H1 (cell line): ENCODE measurements at regions not wholly inside any gene's neighbourhood (a gene's known extent, or its start where the extent isn't known, plus 50 kb on each side); places are given as distances from the start of the nearest gene placed in this dataset.

ENCODE experiments used
- CTCF ChIA-PET: fragments of 300-600 bp; sonication (Branson Sonifier 250); formaldehyde crosslinking; loops from one replicate; lab custom pipeline; 2021; ENCODE audit not compliant: partially characterized antibody; lab: Charles Lee
- POLR2A ChIA-PET: fragments of 300-600 bp; sonication (Branson Sonifier 250); formaldehyde crosslinking; loops from one replicate; lab custom pipeline; 2021; ENCODE audit warnings: inconsistent platforms; ENCODE audit not compliant: partially characterized antibody; lab: Charles Lee
- DNase-seq, 2 experiments: peaks; one replicate each; pipeline versions ENCODE4 v3.0.0 to v3.0.0-alpha.2; 2010 to 2022; ENCODE audit warnings: low spot score in 2 of 2, low read depth in 1 of 2, mixed read lengths in 1 of 2
- FAIRE-seq: peaks from 2 replicates; lab custom pipeline; 2011; peaks lifted over from hg19 to GRCh38; lab: Jason Lieb, UNC
- H2AFZ ChIP-seq: 2 replicates; pipeline ENCODE4 v1.8.1; 2012; ENCODE audit warnings: low read length, inconsistent platforms
- H2AK5ac ChIP-seq: 2 replicates; pipeline ENCODE4 v1.6.1; 2013; ENCODE audit warnings: low read depth, low read length
- H2BK120ac ChIP-seq: replicated peaks from 2 replicates; pipeline ENCODE3; 2013; ENCODE audit warnings: low read depth, low read length, inconsistent platforms
- H2BK12ac ChIP-seq: 2 replicates; pipeline ENCODE4 v1.6.1; 2013; ENCODE audit warnings: low read depth, low read length
- H2BK15ac ChIP-seq: 2 replicates; pipeline ENCODE4 v1.6.1; 2013; ENCODE audit warnings: low read length
- H2BK20ac ChIP-seq: 2 replicates; pipeline ENCODE4 v1.6.1; 2013; ENCODE audit warnings: low read length
- H2BK5ac ChIP-seq: 2 replicates; pipeline ENCODE4 v1.6.1; 2013; ENCODE audit warnings: low read depth, low read length
- H3K14ac ChIP-seq: 2 replicates; pipeline ENCODE4 v1.6.1; 2013; ENCODE audit warnings: inconsistent platforms; ENCODE audit not compliant: insufficient read length
- H3K18ac ChIP-seq: 2 replicates; pipeline ENCODE4 v1.6.1; 2013; ENCODE audit warnings: low read length; ENCODE audit errors: extremely low read depth
- H3K23ac ChIP-seq: 2 replicates; pipeline ENCODE4 v1.6.1; 2013; ENCODE audit warnings: inconsistent platforms; ENCODE audit not compliant: insufficient read length
- H3K23me2 ChIP-seq: 2 replicates; pipeline ENCODE4 v1.6.1; 2013; ENCODE audit warnings: low read depth, low read length
- H3K27ac ChIP-seq: 2 replicates; pipeline ENCODE4 v1.6.1; 2011; ENCODE audit warnings: low read depth, low read length, inconsistent platforms
- H3K27me3 ChIP-seq, 4 experiments: replicated peaks in 1 of 4; 1 replicate in 1 of 4; 2 replicates in 3 of 4; pipeline versions ENCODE4 v1.6.1 to v1.8.1; 2011 to 2013; ENCODE audit warnings: low read length in 3 of 4, mild to moderate bottlenecking in 3 of 4, inconsistent platforms in 2 of 4, mixed read lengths in 2 of 4, moderate library complexity in 1 of 4; ENCODE audit not compliant: control insufficient read depth in 3 of 4, insufficient read depth in 3 of 4; ENCODE audit errors: extremely low read depth in 1 of 4
- H3K36me3 ChIP-seq, 4 experiments: 2 replicates each; pipeline versions ENCODE4 v1.6.1 to v1.8.1; 2011 to 2013; ENCODE audit warnings: mild to moderate bottlenecking in 4 of 4, low read length in 3 of 4, moderate library complexity in 2 of 4, control low read depth in 1 of 4, inconsistent platforms in 1 of 4; ENCODE audit not compliant: insufficient read depth in 4 of 4, control insufficient read depth in 2 of 4
- H3K4ac ChIP-seq: replicated peaks from 2 replicates; pipeline ENCODE3; 2013; ENCODE audit warnings: low read length, low read depth, mixed read lengths, inconsistent platforms; ENCODE audit not compliant: insufficient read length
- H3K4me1 ChIP-seq, 4 experiments: replicated peaks in 1 of 4; 1 replicate in 1 of 4; 2 replicates in 3 of 4; pipeline versions ENCODE4 v1.6.1 to v1.8.1; 2011 to 2013; ENCODE audit warnings: low read length in 3 of 4, inconsistent platforms in 2 of 4, mixed read lengths in 1 of 4; ENCODE audit not compliant: insufficient read depth in 4 of 4, control insufficient read depth in 3 of 4
- H3K4me2 ChIP-seq, 2 experiments: 2 replicates each; pipeline versions ENCODE4 v1.6.1 to v1.8.1; 2011 to 2013; ENCODE audit warnings: low read depth in 2 of 2, low read length in 2 of 2, control low read depth in 1 of 2, inconsistent platforms in 1 of 2, mild to moderate bottlenecking in 1 of 2; ENCODE audit not compliant: insufficient read depth in 1 of 2
- H3K4me3 ChIP-seq, 4 experiments: fragments of 200-600, 300-600 bp in 1 of 4; sonication (generic), shearing (Covaris generic), sonication (Bioruptor Twin) in 1 of 4; 2 replicates each; pipeline versions ENCODE4 v1.5.1 to v1.8.1; 2011 to 2016; ENCODE audit warnings: low read length in 4 of 4, low read depth in 3 of 4, control low read depth in 2 of 4, inconsistent platforms in 2 of 4, mild to moderate bottlenecking in 2 of 4, mixed read lengths in 1 of 4, moderate library complexity in 1 of 4; ENCODE audit not compliant: insufficient read depth in 2 of 4; ENCODE audit errors: extremely low read depth in 1 of 4
- H3K56ac ChIP-seq: replicated peaks from 2 replicates; pipeline ENCODE3; 2013; ENCODE audit warnings: low read depth, mild to moderate bottlenecking, mixed read lengths, low read length, inconsistent platforms; ENCODE audit not compliant: insufficient read length
- H3K79me1 ChIP-seq: 2 replicates; pipeline ENCODE4 v1.6.1; 2013; ENCODE audit warnings: low read depth, low read length, control low read depth
- H3K79me2 ChIP-seq, 2 experiments: 2 replicates each; pipeline versions ENCODE4 v1.6.1 to v1.8.1; 2012 to 2013; ENCODE audit warnings: low read length in 2 of 2, mild to moderate bottlenecking in 2 of 2, inconsistent platforms in 1 of 2; ENCODE audit not compliant: insufficient read depth in 2 of 2, control insufficient read depth in 1 of 2
- H3K9ac ChIP-seq, 4 experiments: replicated peaks in 1 of 4; 1 replicate in 1 of 4; 2 replicates in 3 of 4; pipeline versions ENCODE4 v1.6.1 to v1.8.1; 2011 to 2013; ENCODE audit warnings: low read depth in 3 of 4, low read length in 3 of 4, control low read depth in 2 of 4, mild to moderate bottlenecking in 2 of 4, moderate library complexity in 2 of 4, inconsistent platforms in 1 of 4; ENCODE audit errors: extremely low read depth in 1 of 4
- H3K9me3 ChIP-seq, 2 experiments: 2 replicates each; pipeline versions ENCODE4 v1.6.1 to v1.8.1; 2012 to 2013; ENCODE audit warnings: mild to moderate bottlenecking in 2 of 2, moderate library complexity in 2 of 2, control low read depth in 1 of 2, inconsistent platforms in 1 of 2, low read depth in 1 of 2, low read length in 1 of 2, mixed read lengths in 1 of 2; ENCODE audit not compliant: insufficient read depth in 2 of 2
- H4K20me1 ChIP-seq, 2 experiments: replicated peaks in 1 of 2; 2 replicates each; pipeline versions ENCODE3 to v1.8.1; 2011 to 2013; ENCODE audit warnings: inconsistent platforms in 2 of 2, low read length in 2 of 2, mild to moderate bottlenecking in 1 of 2; ENCODE audit not compliant: insufficient read depth in 2 of 2, control insufficient read depth in 1 of 2
- H4K5ac ChIP-seq: 2 replicates; pipeline ENCODE4 v1.6.1; 2013; ENCODE audit warnings: low read length, low read depth, mixed read lengths, inconsistent platforms; ENCODE audit not compliant: insufficient read length
- H4K8ac ChIP-seq: 2 replicates; pipeline ENCODE4 v1.8.0; 2013; ENCODE audit warnings: mild to moderate bottlenecking, moderate library complexity, low read length, inconsistent platforms; ENCODE audit not compliant: insufficient read depth; ENCODE audit errors: extremely low read depth
- H4K91ac ChIP-seq: replicated peaks from 2 replicates; pipeline ENCODE3; 2013; ENCODE audit warnings: low read length, mixed read lengths, inconsistent platforms; ENCODE audit not compliant: insufficient read length
- ASH2L ChIP-seq: fragments of 200-600, 300-600 bp; sonication (generic); IDR thresholded peaks from one replicate; pipeline ENCODE4 v1.7.1; 2017; ENCODE audit warnings: low read length
- CREB1 ChIP-seq: IDR thresholded peaks from 2 replicates; pipeline ENCODE4 v1.6.1; 2012; ENCODE audit warnings: inconsistent platforms
- JUND ChIP-seq: IDR thresholded peaks from 2 replicates; pipeline ENCODE4 v1.6.1; 2011; ENCODE audit warnings: mild to moderate bottlenecking, improper control_type of control experiment, low read length
- MAFK ChIP-seq: IDR thresholded peaks from 2 replicates; pipeline ENCODE4 v1.6.1; 2012; ENCODE audit warnings: low read depth, mild to moderate bottlenecking, improper control_type of control experiment, low read length
- NRF1 ChIP-seq: IDR thresholded peaks from 2 replicates; pipeline ENCODE4 v1.6.1; 2011; ENCODE audit warnings: mild to moderate bottlenecking, low read depth, low read length, improper control_type of control experiment
- RFX5 ChIP-seq: IDR thresholded peaks from 2 replicates; pipeline ENCODE4 v1.6.1; 2011; ENCODE audit warnings: low read depth, low read length, improper control_type of control experiment, borderline replicate concordance
- SAP30 ChIP-seq: fragments of 300-600 bp; sonication (generic); IDR thresholded peaks from 2 replicates; pipeline ENCODE4 v1.7.1; 2012; ENCODE audit warnings: low read length, moderate library complexity, mild to moderate bottlenecking, inconsistent platforms; ENCODE audit not compliant: insufficient read depth, insufficient replicate concordance
- SIRT6 ChIP-seq: IDR thresholded peaks from one replicate; pipeline ENCODE4 v1.7.1; 2012; ENCODE audit warnings: low read length, inconsistent platforms
- SP4 ChIP-seq: IDR thresholded peaks from 2 replicates; pipeline ENCODE4 v1.6.1; 2012; ENCODE audit warnings: low read length, inconsistent platforms
- SUZ12 ChIP-seq: fragments of 200-600 bp; sonication (generic); IDR thresholded peaks from 2 replicates; pipeline ENCODE4 v1.6.1; 2012; ENCODE audit warnings: mild to moderate bottlenecking, inconsistent platforms, low read length, moderate library complexity, mixed read lengths
- TCF12 ChIP-seq: IDR thresholded peaks from 2 replicates; pipeline ENCODE4 v1.6.1; 2011; ENCODE audit warnings: low read depth, mild to moderate bottlenecking, low read length
- WGBS, 2 experiments: shearing (Covaris generic) in 1 of 2; methylation state at CpG; one replicate each; pipeline versions ENCODE4 v1.1.6 to v1.1.7; 2013 to 2015; ENCODE audit warnings: low lambda C conversion rate in 2 of 2, mixed read lengths in 2 of 2, inconsistent platforms in 1 of 2, low coverage in 1 of 2, missing lambda C conversion rate in 1 of 2; ENCODE audit not compliant: insufficient replicate concordance in 2 of 2, insufficient coverage in 1 of 2, insufficient read length in 1 of 2; ENCODE audit errors: extremely low coverage in 1 of 2, missing lambda C conversion rate in 1 of 2; 5-methylcytosine and 5-hydroxymethylcytosine counted together

DNA sequence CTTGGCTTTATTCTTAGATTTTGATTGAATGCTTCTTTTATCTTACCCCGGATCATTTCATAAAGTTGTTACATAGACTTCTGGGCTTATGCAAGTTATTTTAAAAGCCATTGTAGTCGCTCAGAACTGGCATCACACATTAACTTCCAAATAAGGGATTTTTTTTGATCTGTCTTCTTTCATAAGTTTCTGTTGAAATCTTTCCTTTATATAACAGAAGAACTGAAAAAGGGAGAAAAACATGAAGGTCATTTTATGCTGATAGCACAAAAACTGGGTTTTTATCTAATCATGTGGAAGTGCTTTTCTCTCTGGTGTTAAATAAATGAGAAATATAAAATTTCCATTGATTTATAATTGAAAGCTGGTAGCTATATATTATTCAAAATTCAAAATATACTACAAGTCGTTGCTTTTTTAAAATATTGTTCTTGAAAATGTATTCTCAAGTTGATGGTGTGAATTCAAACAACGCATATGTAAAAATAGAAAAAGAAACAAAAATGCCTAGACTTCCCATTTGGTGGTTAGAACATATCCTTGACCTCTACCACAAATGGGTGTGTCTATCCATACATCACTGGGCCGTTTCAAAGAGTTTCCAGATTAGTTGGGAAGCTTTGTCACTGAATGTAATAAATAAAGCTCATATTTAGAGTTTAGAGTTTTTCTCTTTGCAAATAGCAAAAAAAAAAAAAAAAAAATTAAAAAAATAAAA lies 258.3 kb upstream of the ZPLD1 start:
- no peak overlapping the region for H3K14ac ChIP-seq
- no peak overlapping the region for H3K4ac ChIP-seq
- ChIA-PET POLR2A (no interaction called here), CTCF (interaction anchor here (1.7 kb wide), 1 partner anchor 10 kb away, joined by 3 read pairs; no protein-coding TSS in a partner anchor)
- no peak overlapping the region for H3K23ac ChIP-seq
- no peak overlapping the region for H3K4me2 ChIP-seq
- no peak overlapping the region for H2BK12ac ChIP-seq
- no peaks in the 10 kb centered on the region for H3K36me3 ChIP-seq
- H3K27ac ChIP-seq, result no peak overlapping the region
- H4K5ac ChIP-seq, result no peak overlapping the region
- no peak for DNase-seq
- peaks cover 0 to 3% (median under 1%) of the 10 kb centered on the region in 4 experiments; a peak in 2 of 7 replicates for H3K4me1 ChIP-seq
- H2BK5ac ChIP-seq, result no peak overlapping the region
- H2AK5ac ChIP-seq, result no peak overlapping the region
- H3K79me1 ChIP-seq, result no peaks in the 10 kb centered on the region
- H3K56ac ChIP-seq, result no peak overlapping the region
- no peaks in the 10 kb centered on the region for H4K20me1 ChIP-seq
- H2BK120ac ChIP-seq, result no peak overlapping the region
- no peak overlapping the region for H3K4me3 ChIP-seq
- H4K91ac ChIP-seq, result no peak overlapping the region
- no peak overlapping the region for H2BK15ac ChIP-seq
- H2AFZ ChIP-seq, result no peak overlapping the region
- H3K79me2 ChIP-seq, result no peaks in the 10 kb centered on the region
- H3K9me3 ChIP-seq, result no peaks in the 10 kb centered on the region
- no peaks in the 10 kb centered on the region; the same call in 1 of the 2 replicates for H3K23me2 ChIP-seq
- no peak overlapping the region for H4K8ac ChIP-seq
- H3K18ac ChIP-seq, result no peak overlapping the region
- H3K27me3 ChIP-seq, result no peaks in the 10 kb centered on the region
- TF ChIP-seq SIRT6 (no peak), SUZ12 (no peak), ASH2L (no peak), TCF12 (no peak), SP4 (no peak), SAP30 (no peak), RFX5 (no peak), NRF1 (no peak), CREB1 (no peak), MAFK (no peak), JUND (no peak)
- TF ChIP-seq, all 59 proteins: peak for 0
- Histone ChIP-seq H2BK20ac (no peak overlapping the region), H3K9ac (no peak overlapping the region)
- FAIRE-seq, result no peak
- 87% methylated on average over 5 of the region's 5 CpGs; no CpG with 5 or more reads in 1 of the 2 experiments for WGBS, 2 experiments
